SJCRH30 (cell line): ENCODE measurements at regions not wholly inside any gene's neighbourhood (a gene's known extent, or its start where the extent isn't known, plus 50 kb on each side); places are given as distances from the start of the nearest gene placed in this dataset.
A peak's percentile ranks its signal among the peaks of the same experiment; 100 is the strongest.
"Not testable (repeated sequence)": the region's sequence is repeated elsewhere in the genome, so short reads cannot be mapped to it uniquely, and the experiment has no call there.

Experiments used
- DNase-seq, 2 experiments: peaks; one replicate each; pipeline ENCODE4 v3.0.0-alpha.2; 2015 to 2020
- H3K27ac ChIP-seq: fragments of 250-450 bp; sonication (Bioruptor Pico); 2 replicates; pipeline ENCODE4 v1.5.1; 2020; ENCODE audit warnings: mild to moderate bottlenecking, moderate library complexity
- H3K27me3 ChIP-seq: fragments of 250-450 bp; sonication (Bioruptor Pico); 2 replicates; pipeline ENCODE4 v1.5.1; 2020; ENCODE audit warnings: mild to moderate bottlenecking, moderate library complexity
- H3K36me3 ChIP-seq: fragments of 250-450 bp; sonication (Bioruptor Pico); 2 replicates; pipeline ENCODE4 v1.5.1; 2020; ENCODE audit warnings: mild to moderate bottlenecking, moderate library complexity
- H3K4me1 ChIP-seq: fragments of 250-450 bp; sonication (Bioruptor Pico); 2 replicates; pipeline ENCODE4 v1.5.1; 2020; ENCODE audit warnings: mild to moderate bottlenecking, moderate library complexity
- H3K4me3 ChIP-seq: fragments of 250-450 bp; sonication (Bioruptor Pico); 2 replicates; pipeline ENCODE4 v1.5.1; 2020; ENCODE audit warnings: mild to moderate bottlenecking, moderate library complexity
- H3K9me3 ChIP-seq: fragments of 250-450 bp; sonication (Bioruptor Pico); replicated peaks from 2 replicates; pipeline ENCODE4 v1.5.1; 2020; ENCODE audit warnings: mild to moderate bottlenecking, moderate library complexity

GRCh38 chr15:93942269-93942694 is 289.1 kb upstream of the MCTP2 start:
- Histone ChIP-seq H3K27me3 (no peaks in the 10 kb centered on the region), H3K9me3 (no peaks in the 10 kb centered on the region), H3K36me3 (no peaks in the 10 kb centered on the region), H3K27ac (no peak overlapping the region), H3K4me3 (no peak overlapping the region), H3K4me1 (peaks cover 8% of the 10 kb centered on the region)
- peak in 1 of 2 experiments; percentile 29 for DNase-seq

GRCh38 chr15:93941697-93942096 is 289.7 kb upstream of the MCTP2 start:
- H3K27me3 ChIP-seq, result no peaks in the 10 kb centered on the region
- H3K27ac ChIP-seq, result no peak overlapping the region
- peaks cover 8% of the 10 kb centered on the region for H3K4me1 ChIP-seq
- no peaks in the 10 kb centered on the region for H3K9me3 ChIP-seq
- no peak overlapping the region for H3K4me3 ChIP-seq
- no peak for DNase-seq
- H3K36me3 ChIP-seq, result no peaks in the 10 kb centered on the region

GRCh38 chr15:93940226-93940625 is 291.1 kb upstream of the MCTP2 start:
- no peak for DNase-seq
- Histone ChIP-seq H3K4me3 (no peak overlapping the region), H3K4me1 (peaks cover 8% of the 10 kb centered on the region), H3K27me3 (no peaks in the 10 kb centered on the region), H3K9me3 (no peaks in the 10 kb centered on the region), H3K27ac (no peak overlapping the region), H3K36me3 (no peaks in the 10 kb centered on the region)

GRCh38 chr15:93932164-93932776 is 299.1 kb upstream of the MCTP2 start:
- H3K4me3 ChIP-seq, result no peak overlapping the region
- peaks cover 7% of the 10 kb centered on the region; the same call in 1 of the 2 replicates for H3K4me1 ChIP-seq
- H3K27ac ChIP-seq, result no peak overlapping the region
- no peaks in the 10 kb centered on the region for H3K36me3 ChIP-seq
- no peaks in the 10 kb centered on the region for H3K9me3 ChIP-seq
- H3K27me3 ChIP-seq, result no peaks in the 10 kb centered on the region
- DNase-seq, result no peak

GRCh38 chr15:93929375-93930094 is 301.8 kb upstream of the MCTP2 start:
- Histone ChIP-seq H3K4me1 (peaks cover 7% of the 10 kb centered on the region; the same call in 1 of the 2 replicates), H3K27me3 (no peaks in the 10 kb centered on the region; the same call in 1 of the 2 replicates), H3K4me3 (no peak overlapping the region), H3K27ac (peak overlapping the region; percentile 33), H3K9me3 (no peaks in the 10 kb centered on the region), H3K36me3 (no peaks in the 10 kb centered on the region)
- DNase-seq, result peak; percentile 57 to 73

GRCh38 chr15:93920204-93920603 is 311.2 kb upstream of the MCTP2 start:
- Histone ChIP-seq H3K27ac (no peak overlapping the region), H3K9me3 (no peaks in the 10 kb centered on the region; the same call in none of the 2 replicates), H3K4me1 (no peaks in the 10 kb centered on the region), H3K4me3 (no peak overlapping the region), H3K27me3 (no peaks in the 10 kb centered on the region; the same call in 1 of the 2 replicates), H3K36me3 (no peaks in the 10 kb centered on the region)
- no peak for DNase-seq

GRCh38 chr15:93918801-93919200 is 312.6 kb upstream of the MCTP2 start:
- not testable (repeated sequence) for H3K4me3 ChIP-seq, H3K36me3 ChIP-seq, H3K4me1 ChIP-seq, H3K27ac ChIP-seq, H3K27me3 ChIP-seq, DNase-seq, H3K9me3 ChIP-seq

- no peak overlapping the region for H3K4me3 ChIP-seq
- no peak for DNase-seq
- H3K4me1 ChIP-seq, result no peaks in the 10 kb centered on the region
- H3K27me3 ChIP-seq, result no peaks in the 10 kb centered on the region
- no peaks in the 10 kb centered on the region; the same call in 1 of the 2 replicates for H3K9me3 ChIP-seq
- no peaks in the 10 kb centered on the region for H3K36me3 ChIP-seq
- H3K27ac ChIP-seq, result no peak overlapping the region
Observed at GRCh38 chr15:93917181-93917580, 314.2 kb upstream of the MCTP2 start.

GRCh38 chr15:93913871-93914270 is 317.5 kb upstream of the MCTP2 start:
- Histone ChIP-seq H3K36me3 (no peaks in the 10 kb centered on the region), H3K27ac (no peak overlapping the region), H3K4me1 (no peaks in the 10 kb centered on the region), H3K4me3 (no peak overlapping the region), H3K27me3 (no peaks in the 10 kb centered on the region), H3K9me3 (no peaks in the 10 kb centered on the region)
- no peak for DNase-seq

GRCh38 chr15:93913310-93913709 is 318.1 kb upstream of the MCTP2 start:
- H3K9me3 ChIP-seq, result no peaks in the 10 kb centered on the region
- no peaks in the 10 kb centered on the region for H3K4me1 ChIP-seq
- no peaks in the 10 kb centered on the region for H3K36me3 ChIP-seq
- H3K27me3 ChIP-seq, result no peaks in the 10 kb centered on the region
- no peak overlapping the region for H3K4me3 ChIP-seq
- DNase-seq, result no peak
- no peak overlapping the region for H3K27ac ChIP-seq

- DNase-seq, result no peak
- H3K4me1 ChIP-seq, result no peaks in the 10 kb centered on the region
- H3K4me3 ChIP-seq, result no peak overlapping the region
Observed at GRCh38 chr15:93900476-93901400, 330.6 kb upstream of the MCTP2 start.

GRCh38 chr15:93899817-93900216 is 331.5 kb upstream of the MCTP2 start:
- Histone ChIP-seq H3K36me3 (no peaks in the 10 kb centered on the region), H3K9me3 (no peaks in the 10 kb centered on the region), H3K27me3 (no peaks in the 10 kb centered on the region), H3K4me3 (no peak overlapping the region), H3K4me1 (no peaks in the 10 kb centered on the region), H3K27ac (no peak overlapping the region)
- no peak for DNase-seq

More at GRCh38 chr15:93900476-93901400, 330.6 kb upstream of the MCTP2 start:
- Histone ChIP-seq H3K36me3 (no peaks in the 10 kb centered on the region), H3K27ac (no peak overlapping the region), H3K9me3 (no peaks in the 10 kb centered on the region), H3K27me3 (no peaks in the 10 kb centered on the region)

GRCh38 chr15:93897377-93897776 is 334.0 kb upstream of the MCTP2 start:
- H3K36me3 ChIP-seq, result no peaks in the 10 kb centered on the region
- H3K4me3 ChIP-seq, result no peak overlapping the region
- no peaks in the 10 kb centered on the region for H3K9me3 ChIP-seq
- DNase-seq, result no peak
- H3K4me1 ChIP-seq, result no peaks in the 10 kb centered on the region
- no peak overlapping the region for H3K27ac ChIP-seq
- H3K27me3 ChIP-seq, result no peaks in the 10 kb centered on the region

- no peak overlapping the region for H3K4me3 ChIP-seq
- peak in 1 of 2 experiments; percentile 11 for DNase-seq
- H3K4me1 ChIP-seq, result no peaks in the 10 kb centered on the region
- H3K36me3 ChIP-seq, result no peaks in the 10 kb centered on the region
- no peak overlapping the region for H3K27ac ChIP-seq
- no peaks in the 10 kb centered on the region for H3K27me3 ChIP-seq
- H3K9me3 ChIP-seq, result no peaks in the 10 kb centered on the region
Observed at GRCh38 chr15:93895976-93896770, 335.2 kb upstream of the MCTP2 start.
